Glutamatergic neuron (in vitro differentiated cells): ENCODE measurements at regions not wholly inside any gene's neighbourhood (a gene's known extent, or its start where the extent isn't known, plus 50 kb on each side); places are given as distances from the start of the nearest gene placed in this dataset.

Source experiments
- DNase-seq: peaks from one replicate; pipeline ENCODE4 v3.0.0; 2022
- H3K27ac Mint-ChIP-seq: one replicate; pipeline ENCODE4 v1.8.0; 2020; ENCODE audit warnings: mild to moderate bottlenecking, mixed read lengths, inconsistent platforms; ENCODE audit not compliant: unreplicated experiment
- H3K27me3 Mint-ChIP-seq: one replicate; pipeline ENCODE4 v1.8.0; 2020; ENCODE audit warnings: mild to moderate bottlenecking, moderate library complexity, mixed read lengths, inconsistent platforms; ENCODE audit not compliant: unreplicated experiment
- H3K36me3 Mint-ChIP-seq: one replicate; pipeline ENCODE4 v1.8.0; 2020; ENCODE audit warnings: mild to moderate bottlenecking, mixed read lengths, inconsistent platforms; ENCODE audit not compliant: unreplicated experiment
- H3K4me1 Mint-ChIP-seq: one replicate; pipeline ENCODE4 v1.8.0; 2020; ENCODE audit warnings: mild to moderate bottlenecking, low read depth, mixed read lengths, inconsistent platforms; ENCODE audit not compliant: unreplicated experiment
- H3K4me3 Mint-ChIP-seq: one replicate; pipeline ENCODE4 v1.8.0; 2020; ENCODE audit warnings: mild to moderate bottlenecking, mixed read lengths, inconsistent platforms; ENCODE audit not compliant: unreplicated experiment
- H3K9me3 Mint-ChIP-seq: one replicate; pipeline ENCODE4 v1.8.0; 2020; ENCODE audit warnings: mild to moderate bottlenecking, moderate library complexity, mixed read lengths, inconsistent platforms; ENCODE audit not compliant: unreplicated experiment
- CTCF ChIP-seq: fragments of 200-600 bp; sonication (generic); IDR thresholded peaks from one replicate; pipeline ENCODE4 v1.5.0; 2021; ENCODE audit not compliant: partially characterized antibody, unreplicated experiment

- peaks cover 2% of the 10 kb centered on the region for H3K27me3 Mint-ChIP-seq
- no peak for DNase-seq
- no peak overlapping the region for H3K4me3 Mint-ChIP-seq
- peaks cover 6% of the 10 kb centered on the region for H3K36me3 Mint-ChIP-seq
- no peak for TF ChIP-seq CTCF
- no peak overlapping the region for H3K27ac Mint-ChIP-seq
- no peaks in the 10 kb centered on the region for H3K4me1 Mint-ChIP-seq
- H3K9me3 Mint-ChIP-seq, result peaks cover 2% of the 10 kb centered on the region
Observed at GRCh38 chr4:183383606-183384005, 60.8 kb upstream of the CDKN2AIP start.

- H3K4me3 Mint-ChIP-seq, result no peak overlapping the region
- no peak overlapping the region for H3K27ac Mint-ChIP-seq
- no peaks in the 10 kb centered on the region for H3K4me1 Mint-ChIP-seq
- peaks cover 6% of the 10 kb centered on the region for H3K36me3 Mint-ChIP-seq
- peaks cover 2% of the 10 kb centered on the region for H3K9me3 Mint-ChIP-seq
- peaks cover 2% of the 10 kb centered on the region for H3K27me3 Mint-ChIP-seq
- DNase-seq, result no peak
- TF ChIP-seq CTCF, result no peak
Observed at GRCh38 chr4:183384516-183384915, 59.9 kb upstream of the CDKN2AIP start.

- Mint-ChIP-seq H3K4me3 (no peak overlapping the region), H3K4me1 (no peaks in the 10 kb centered on the region), H3K27me3 (peaks cover 2% of the 10 kb centered on the region), H3K27ac (no peak overlapping the region), H3K9me3 (peaks cover 2% of the 10 kb centered on the region), H3K36me3 (peaks cover 6% of the 10 kb centered on the region)
- no peak for DNase-seq
- TF ChIP-seq CTCF, result no peak
Observed at GRCh38 chr4:183384983-183385382, 59.5 kb upstream of the CDKN2AIP start.

- Mint-ChIP-seq H3K27me3 (no peaks in the 10 kb centered on the region), H3K9me3 (no peaks in the 10 kb centered on the region), H3K36me3 (no peaks in the 10 kb centered on the region), H3K4me3 (no peak overlapping the region), H3K27ac (no peak overlapping the region), H3K4me1 (no peaks in the 10 kb centered on the region)
- no peak for DNase-seq
- no peak for TF ChIP-seq CTCF
Observed at GRCh38 chr4:183388021-183388420, 56.4 kb upstream of the CDKN2AIP start.

- DNase-seq, result no peak
- Mint-ChIP-seq H3K27ac (no peak overlapping the region), H3K4me3 (no peak overlapping the region), H3K9me3 (no peaks in the 10 kb centered on the region), H3K4me1 (no peaks in the 10 kb centered on the region), H3K36me3 (no peaks in the 10 kb centered on the region), H3K27me3 (no peaks in the 10 kb centered on the region)
- no peak for TF ChIP-seq CTCF
Observed at GRCh38 chr4:183388777-183389176, 55.7 kb upstream of the CDKN2AIP start.
